HCT116 (cell line): ENCODE measurements at regions not wholly inside any gene's neighbourhood (a gene's known extent, or its start where the extent isn't known, plus 50 kb on each side); places are given as distances from the start of the nearest gene placed in this dataset.

Experiments
- ATF3 ChIP-seq: IDR thresholded peaks from 2 replicates; pipeline ENCODE4 v1.6.1; 2012
- CTCF ChIP-seq, 3 experiments: fragments of 200-600 bp in 1 of 3; sonication (generic) in 1 of 3; IDR thresholded peaks in 2 of 3; conservative IDR thresholded peaks in 1 of 3; 2 replicates each; pipeline ENCODE4 v1.5.1; 2012 to 2017; ENCODE audit warnings: low read depth in 2 of 3, low read length in 2 of 3, antibody characterized with exemption in 1 of 3, borderline replicate concordance in 1 of 3, control low read depth in 1 of 3, mild to moderate bottlenecking in 1 of 3, mixed read lengths in 1 of 3, mixed run types in 1 of 3, moderate library complexity in 1 of 3; ENCODE audit not compliant: insufficient read depth in 1 of 3
- POLR2AphosphoS5 ChIP-seq: IDR thresholded peaks from 2 replicates; pipeline ENCODE4 v1.6.1; 2011; ENCODE audit warnings: mild to moderate bottlenecking, low read depth, low read length, moderate library complexity
- ZNF274 ChIP-seq: fragments of 200-500 bp; sonication (Bioruptor generic); IDR thresholded peaks from 2 replicates; pipeline ENCODE4 v1.6.1; 2014; ENCODE audit warnings: mild to moderate bottlenecking, low read depth, low read length, inconsistent platforms

- TF ChIP-seq POLR2AphosphoS5, result no peak
- TF ChIP-seq CTCF (IDR thresholded peaks at IDR 0.05 in 2 of 3, conservative IDR thresholded peaks at IDR 0.05 in 1 of 3; ENCODE audit: borderline replicate concordance in 1 of 3, insufficient read depth in 1 of 3, low read depth in 2 of 3, low read length in 2 of 3), result no peak
- TF ChIP-seq ZNF274, result no peak
- TF ChIP-seq ATF3, result no peak
Measured at GRCh38 chr1:221085701-221086375, 206.6 kb downstream of the HLX start.
